AG10803 (cell line): ENCODE measurements at regions not wholly inside any gene's neighbourhood (a gene's known extent, or its start where the extent isn't known, plus 50 kb on each side); places are given as distances from the start of the nearest gene placed in this dataset.

ENCODE experiments used
- DNase-seq: peaks from one replicate; pipeline ENCODE4 v3.0.0; 2010; ENCODE audit warnings: low read depth
- H3K4me3 ChIP-seq: 2 replicates; pipeline ENCODE4 v1.5.1; 2011; ENCODE audit warnings: mild to moderate bottlenecking, low read length, control low read depth
- CTCF ChIP-seq: conservative IDR thresholded peaks from 2 replicates; pipeline ENCODE4 v1.5.1; 2011; ENCODE audit warnings: mild to moderate bottlenecking, low read length, control low read depth, inconsistent platforms

- DNase-seq = no peak
- TF ChIP-seq CTCF = no peak
Measured at GRCh38 chr2:78967294-78967693, 58.2 kb upstream of the REG3G start.

GRCh38 chr2:78973630-78974029 lies 51.9 kb upstream of the REG3G start:
- H3K4me3 ChIP-seq = no peak overlapping the region
- no peak for DNase-seq
- no peak for TF ChIP-seq CTCF

More at GRCh38 chr2:78967294-78967693, 58.2 kb upstream of the REG3G start:
- no peak overlapping the region for H3K4me3 ChIP-seq
